ENCODE measurements at regions not wholly inside any gene's neighbourhood (a gene's known extent, or its start where the extent isn't known, plus 50 kb on each side); places are given as distances from the start of the nearest gene placed in this dataset.
"Not testable (repeated sequence)": the region's sequence is repeated elsewhere in the genome, so short reads cannot be mapped to it uniquely, and the experiment has no call there.

DNA sequence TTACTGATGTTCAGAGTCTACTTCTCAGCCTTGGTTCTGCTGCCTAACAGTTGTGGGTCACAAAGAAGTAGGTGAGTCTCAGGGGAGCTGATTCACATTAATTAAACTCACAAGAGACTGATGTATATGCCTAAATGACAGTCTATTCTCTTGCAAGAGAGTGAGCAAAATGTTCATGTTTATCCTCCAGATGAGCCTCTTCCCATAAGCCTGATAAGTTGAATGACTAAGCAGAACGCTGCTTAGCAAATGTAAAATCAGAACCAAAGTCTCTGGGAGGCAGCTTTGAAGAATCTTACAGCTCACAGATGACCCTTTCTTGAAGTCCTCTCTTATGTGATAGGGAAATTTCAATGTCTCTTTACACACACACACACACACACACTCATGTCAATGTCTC is 1092.2 kb downstream of the TYW1 start:
- no peak overlapping the region for H3K27ac ChIP-seq
- TF ChIP-seq, protein P1, sequence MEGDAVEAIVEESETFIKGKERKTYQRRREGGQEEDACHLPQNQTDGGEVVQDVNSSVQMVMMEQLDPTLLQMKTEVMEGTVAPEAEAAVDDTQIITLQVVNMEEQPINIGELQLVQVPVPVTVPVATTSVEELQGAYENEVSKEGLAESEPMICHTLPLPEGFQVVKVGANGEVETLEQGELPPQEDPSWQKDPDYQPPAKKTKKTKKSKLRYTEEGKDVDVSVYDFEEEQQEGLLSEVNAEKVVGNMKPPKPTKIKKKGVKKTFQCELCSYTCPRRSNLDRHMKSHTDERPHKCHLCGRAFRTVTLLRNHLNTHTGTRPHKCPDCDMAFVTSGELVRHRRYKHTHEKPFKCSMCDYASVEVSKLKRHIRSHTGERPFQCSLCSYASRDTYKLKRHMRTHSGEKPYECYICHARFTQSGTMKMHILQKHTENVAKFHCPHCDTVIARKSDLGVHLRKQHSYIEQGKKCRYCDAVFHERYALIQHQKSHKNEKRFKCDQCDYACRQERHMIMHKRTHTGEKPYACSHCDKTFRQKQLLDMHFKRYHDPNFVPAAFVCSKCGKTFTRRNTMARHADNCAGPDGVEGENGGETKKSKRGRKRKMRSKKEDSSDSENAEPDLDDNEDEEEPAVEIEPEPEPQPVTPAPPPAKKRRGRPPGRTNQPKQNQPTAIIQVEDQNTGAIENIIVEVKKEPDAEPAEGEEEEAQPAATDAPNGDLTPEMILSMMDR (conservative IDR thresholded peaks at IDR 0.05), result no peak

GRCh38 chr7:68090256-68090655 is 1093.6 kb downstream of the TYW1 start:
- H3K27ac ChIP-seq, result not testable (repeated sequence)

DNA sequence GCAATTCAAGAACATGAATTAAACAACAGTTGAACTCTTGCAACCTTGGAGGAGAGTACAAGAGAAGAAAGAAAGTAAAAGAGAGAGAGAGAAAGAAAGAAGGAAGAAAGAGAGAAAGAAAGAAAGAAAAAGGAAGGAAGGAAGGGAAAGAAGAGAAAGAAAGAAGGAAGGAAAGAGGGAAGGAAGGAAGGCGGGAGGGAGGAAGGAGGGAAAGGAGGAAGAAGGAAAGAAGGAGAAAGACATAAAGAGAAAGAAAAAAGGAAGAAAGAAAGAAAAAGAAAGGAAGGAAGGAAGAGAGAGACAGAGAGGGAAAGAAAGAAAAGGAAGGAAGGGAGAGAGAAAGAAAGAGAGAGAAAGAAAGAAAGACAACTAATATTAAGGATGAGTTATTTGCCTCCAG is 1106.7 kb downstream of the TYW1 start:
- no peak overlapping the region for H3K27ac ChIP-seq
- TF ChIP-seq, protein P1 (conservative IDR thresholded peaks at IDR 0.05), result no peak

- TF ChIP-seq, protein P1 (conservative IDR thresholded peaks at IDR 0.05), result no peak
- H3K27ac ChIP-seq, result no peak overlapping the region
Measured at GRCh38 chr7:68107261-68107660, 1110.6 kb downstream of the TYW1 start.

- TF ChIP-seq, protein P1 (conservative IDR thresholded peaks at IDR 0.05), result no peak
- H3K27ac ChIP-seq, result no peak overlapping the region
Measured at GRCh38 chr7:68107968-68108367, 1111.3 kb downstream of the TYW1 start.

DNA sequence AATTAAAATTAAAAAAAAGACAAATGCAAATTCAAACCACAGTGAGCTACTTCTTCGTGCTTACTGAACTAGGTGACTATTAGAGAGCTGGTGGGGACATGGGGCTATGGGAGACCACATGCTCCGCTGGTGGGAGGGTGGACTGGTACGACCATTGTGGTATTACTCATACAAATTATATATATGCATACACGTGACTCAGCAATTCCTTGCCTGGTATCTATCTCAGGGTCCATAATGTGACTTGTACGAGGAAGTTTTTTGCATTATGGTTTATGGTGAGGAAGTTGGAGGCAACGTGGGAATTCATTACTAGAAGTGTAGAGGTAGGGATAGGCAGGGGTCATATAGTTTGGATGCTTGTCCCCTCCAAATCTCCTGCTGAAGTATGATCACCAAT is 1112.7 kb downstream of the TYW1 start:
- TF ChIP-seq, protein P1 (conservative IDR thresholded peaks at IDR 0.05), result no peak
- H3K27ac ChIP-seq, result no peak overlapping the region

GRCh38 chr7:68119411-68119810 is 1122.8 kb downstream of the TYW1 start:
- no peak overlapping the region for H3K27ac ChIP-seq
- TF ChIP-seq, protein P1 (conservative IDR thresholded peaks at IDR 0.05), result no peak

- TF ChIP-seq, protein P1 (conservative IDR thresholded peaks at IDR 0.05), result no peak
- H3K27ac ChIP-seq, result no peak overlapping the region
Measured at GRCh38 chr7:68121056-68121455, 1124.4 kb downstream of the TYW1 start.

All from VCaP (cell line).